MCF 10A (cell line): ENCODE measurements at regions not wholly inside any gene's neighbourhood (a gene's known extent, or its start where the extent isn't known, plus 50 kb on each side); places are given as distances from the start of the nearest gene placed in this dataset.

ENCODE experiments used
- BruUV-seq: library from RNA; stranded (reverse); fragments of 400-500 nt; replicated peaks from 2 replicates; lab custom pipeline; 2021; lab: Mats Ljungman, UMichigan
- CTCF ChIA-PET: fragments of 300-600 bp; sonication (Branson Sonifier 250); formaldehyde crosslinking; extraction: SDS; loops from one replicate; lab custom pipeline; 2021; ENCODE audit warnings: antibody characterized with exemption, inconsistent platforms; lab: Yijun Ruan, JAX
- POLR2A ChIA-PET: fragments of 300-600, 350-650 bp; sonication (Branson Sonifier 250); formaldehyde crosslinking; extraction: SDS; loops from one replicate; lab custom pipeline; 2020; ENCODE audit warnings: antibody characterized with exemption, inconsistent platforms; lab: Yijun Ruan, JAX
- DNase-seq: peaks from one replicate; pipeline ENCODE4 v3.0.0-alpha.2; 2018; ENCODE audit not compliant: unreplicated experiment
- H3K27ac Mint-ChIP-seq: one replicate; pipeline ENCODE4 v1.8.0; 2022; ENCODE audit warnings: mild to moderate bottlenecking, low read depth, mixed read lengths; ENCODE audit not compliant: unreplicated experiment
- H3K27me3 Mint-ChIP-seq: one replicate; pipeline ENCODE4 v1.8.0; 2022; ENCODE audit warnings: mixed read lengths; ENCODE audit not compliant: insufficient read depth, unreplicated experiment
- H3K36me3 Mint-ChIP-seq: one replicate; pipeline ENCODE4 v1.8.0; 2022; ENCODE audit warnings: mild to moderate bottlenecking, moderate library complexity, mixed read lengths; ENCODE audit not compliant: insufficient read depth, unreplicated experiment
- H3K4me1 Mint-ChIP-seq: one replicate; pipeline ENCODE4 v1.8.0; 2022; ENCODE audit warnings: mixed read lengths; ENCODE audit not compliant: insufficient read depth, unreplicated experiment
- H3K4me3 Mint-ChIP-seq: one replicate; pipeline ENCODE4 v1.8.0; 2022; ENCODE audit warnings: mild to moderate bottlenecking, moderate library complexity, mixed read lengths; ENCODE audit not compliant: unreplicated experiment
- H3K9me3 Mint-ChIP-seq: one replicate; pipeline ENCODE4 v1.8.0; 2022; ENCODE audit warnings: mixed read lengths; ENCODE audit not compliant: unreplicated experiment
- intact Hi-C: fragments of 100-400 bp; cut with micrococcal nuclease; formaldehyde crosslinking; loops from 2 replicates; pipeline ENCODE4 v1.14.1; 2022
- TF ChIP-seq, protein P1 (sequence below): fragments of 200-600 bp; IDR thresholded peaks from one replicate; pipeline ENCODE4 v1.8.0; 2022; ENCODE audit warnings: antibody characterized with exemption, mild to moderate bottlenecking; ENCODE audit not compliant: unreplicated experiment

DNA sequence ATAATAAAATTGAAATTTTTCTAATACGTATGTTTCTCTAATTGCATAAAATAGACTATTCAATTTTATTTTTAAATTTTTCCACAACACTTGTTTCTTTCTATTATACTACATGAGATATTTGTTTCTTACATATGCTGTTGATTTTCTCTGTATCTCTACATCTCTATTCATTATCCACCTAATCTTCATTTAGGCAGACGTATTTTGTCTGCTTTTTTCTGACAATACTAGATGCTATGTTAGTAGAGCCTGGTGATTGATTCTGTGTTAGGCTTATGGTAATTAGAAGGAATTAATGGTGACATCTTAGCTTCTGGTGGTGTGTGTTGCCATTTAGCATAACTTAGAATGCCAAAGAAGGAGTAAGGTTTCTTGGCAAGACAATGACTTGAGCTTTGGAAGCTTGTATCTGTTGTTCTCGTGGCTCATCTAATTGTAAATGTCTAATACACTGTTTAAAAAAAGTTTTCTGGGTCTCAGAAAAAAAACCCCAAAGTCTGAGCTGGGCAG lies 1610.7 kb upstream of the PCDH20 start:
- no TSS peak for BruUV-seq
- intact Hi-C loops: no loop called here
- Mint-ChIP-seq H3K4me3 (no peak overlapping the region), H3K27ac (no peak overlapping the region), H3K27me3 (no peaks in the 10 kb centered on the region), H3K9me3 (no peaks in the 10 kb centered on the region), H3K4me1 (no peaks in the 10 kb centered on the region), H3K36me3 (no peaks in the 10 kb centered on the region)
- DNase-seq: no peak
- CTCF ChIA-PET: no interaction called here
- POLR2A ChIA-PET: no interaction called here
- TF ChIP-seq, protein P1, sequence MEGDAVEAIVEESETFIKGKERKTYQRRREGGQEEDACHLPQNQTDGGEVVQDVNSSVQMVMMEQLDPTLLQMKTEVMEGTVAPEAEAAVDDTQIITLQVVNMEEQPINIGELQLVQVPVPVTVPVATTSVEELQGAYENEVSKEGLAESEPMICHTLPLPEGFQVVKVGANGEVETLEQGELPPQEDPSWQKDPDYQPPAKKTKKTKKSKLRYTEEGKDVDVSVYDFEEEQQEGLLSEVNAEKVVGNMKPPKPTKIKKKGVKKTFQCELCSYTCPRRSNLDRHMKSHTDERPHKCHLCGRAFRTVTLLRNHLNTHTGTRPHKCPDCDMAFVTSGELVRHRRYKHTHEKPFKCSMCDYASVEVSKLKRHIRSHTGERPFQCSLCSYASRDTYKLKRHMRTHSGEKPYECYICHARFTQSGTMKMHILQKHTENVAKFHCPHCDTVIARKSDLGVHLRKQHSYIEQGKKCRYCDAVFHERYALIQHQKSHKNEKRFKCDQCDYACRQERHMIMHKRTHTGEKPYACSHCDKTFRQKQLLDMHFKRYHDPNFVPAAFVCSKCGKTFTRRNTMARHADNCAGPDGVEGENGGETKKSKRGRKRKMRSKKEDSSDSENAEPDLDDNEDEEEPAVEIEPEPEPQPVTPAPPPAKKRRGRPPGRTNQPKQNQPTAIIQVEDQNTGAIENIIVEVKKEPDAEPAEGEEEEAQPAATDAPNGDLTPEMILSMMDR: no peak

DNA sequence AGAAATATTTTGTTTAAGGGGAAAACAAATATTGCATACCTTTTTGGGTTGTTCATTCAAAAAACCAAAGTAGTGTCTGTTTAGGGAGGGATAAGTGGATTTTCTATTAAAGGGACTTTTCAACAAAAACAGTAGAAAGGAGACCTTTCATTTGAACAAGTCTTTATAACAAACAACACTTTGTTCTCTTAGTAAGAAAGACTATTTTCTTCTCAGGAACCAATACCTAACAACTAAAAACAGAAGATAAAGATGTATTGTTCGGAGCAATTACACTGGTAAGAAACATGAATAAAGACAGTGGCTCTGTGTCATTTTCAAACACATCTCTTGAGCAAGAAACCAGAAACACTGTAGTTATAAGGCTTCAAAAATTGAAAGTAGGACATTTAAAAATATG lies 1610.1 kb upstream of the PCDH20 start:
- intact Hi-C loops: no loop called here

DNA sequence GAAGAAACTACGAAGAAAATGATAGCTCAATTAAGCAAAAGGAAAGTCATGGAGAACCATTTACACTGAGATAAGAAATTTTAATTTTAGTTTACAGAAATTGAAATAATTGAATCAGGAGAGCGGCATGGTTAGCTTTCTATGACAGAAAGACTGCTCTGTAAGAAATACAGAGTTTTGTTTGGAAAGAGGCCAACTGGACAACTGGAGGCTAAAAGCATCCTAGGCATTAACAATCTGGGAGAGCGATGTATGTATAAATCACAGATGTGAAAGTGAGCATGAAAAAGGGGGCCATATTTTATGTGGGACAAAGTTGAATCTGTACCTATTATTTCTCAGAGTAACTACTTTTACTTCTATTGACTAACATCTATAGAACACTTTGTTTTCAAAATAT lies 1608.8 kb upstream of the PCDH20 start:
- ChIA-PET POLR2A (no interaction called here), CTCF (no interaction called here)
- no peaks in the 10 kb centered on the region for H3K4me1 Mint-ChIP-seq
- no peaks in the 10 kb centered on the region for H3K27me3 Mint-ChIP-seq
- no TSS peak for BruUV-seq
- no peak overlapping the region for H3K27ac Mint-ChIP-seq
- intact Hi-C loops: no loop called here
- H3K36me3 Mint-ChIP-seq: no peaks in the 10 kb centered on the region
- DNase-seq: no peak
- H3K9me3 Mint-ChIP-seq: no peaks in the 10 kb centered on the region
- H3K4me3 Mint-ChIP-seq: no peak overlapping the region
- TF ChIP-seq, protein P1: no peak

More for the DNA sequence above, 1610.1 kb upstream of the PCDH20 start:
- H3K9me3 Mint-ChIP-seq: no peaks in the 10 kb centered on the region
- H3K27ac Mint-ChIP-seq: no peak overlapping the region
- no peak for DNase-seq
- no peaks in the 10 kb centered on the region for H3K27me3 Mint-ChIP-seq
- no peaks in the 10 kb centered on the region for H3K36me3 Mint-ChIP-seq
- no peak overlapping the region for H3K4me3 Mint-ChIP-seq
- CTCF ChIA-PET: no interaction called here
- no TSS peak for BruUV-seq
- POLR2A ChIA-PET: no interaction called here
- TF ChIP-seq, protein P1: no peak
- H3K4me1 Mint-ChIP-seq: no peaks in the 10 kb centered on the region

DNA sequence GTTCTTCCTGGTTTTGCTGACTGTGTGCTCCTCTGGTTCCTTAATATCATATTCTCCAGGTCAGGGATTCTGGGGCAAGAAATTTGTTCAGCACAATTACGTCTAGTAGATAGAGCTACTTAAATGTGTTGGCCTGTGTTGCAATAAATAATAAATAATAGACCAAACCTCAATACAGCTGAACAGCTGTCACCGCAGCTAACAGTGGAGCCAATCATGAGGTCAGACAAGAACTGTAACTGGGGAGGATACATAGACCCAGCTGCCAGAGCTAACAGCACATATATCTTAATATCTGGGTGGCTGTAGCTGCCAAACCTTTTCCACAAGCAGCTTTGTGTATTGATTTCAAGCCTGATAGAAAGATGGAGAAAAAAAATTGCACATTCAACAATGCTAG lies 1596.3 kb upstream of the PCDH20 start:
- CTCF ChIA-PET: no interaction called here
- DNase-seq: no peak
- no peaks in the 10 kb centered on the region for H3K4me1 Mint-ChIP-seq
- BruUV-seq: no TSS peak
- H3K27me3 Mint-ChIP-seq: no peaks in the 10 kb centered on the region
- POLR2A ChIA-PET: no interaction called here
- H3K9me3 Mint-ChIP-seq: peaks cover 27% of the 10 kb centered on the region
- intact Hi-C loops: no loop called here
- H3K4me3 Mint-ChIP-seq: no peak overlapping the region
- TF ChIP-seq, protein P1: no peak
- no peaks in the 10 kb centered on the region for H3K36me3 Mint-ChIP-seq
- no peak overlapping the region for H3K27ac Mint-ChIP-seq
